H9 (cell line): ENCODE measurements at regions not wholly inside any gene's neighbourhood (a gene's known extent, or its start where the extent isn't known, plus 50 kb on each side); places are given as distances from the start of the nearest gene placed in this dataset.

Experiments used
- DNase-seq: peaks from one replicate; pipeline ENCODE4 v3.0.0-alpha.2; 2017
- H2AFZ ChIP-seq: one replicate; pipeline ENCODE4 v1.6.1; 2013; ENCODE audit warnings: mild to moderate bottlenecking, low read length, control low read depth, moderate library complexity
- H2AK5ac ChIP-seq: 2 replicates; pipeline ENCODE4 v1.6.1; 2013; ENCODE audit warnings: low read length, control low read depth, mixed read lengths; ENCODE audit not compliant: insufficient read length
- H2BK120ac ChIP-seq: one replicate; pipeline ENCODE4 v1.6.1; 2013; ENCODE audit warnings: low read depth, mild to moderate bottlenecking, low read length, control low read depth, inconsistent platforms; ENCODE audit not compliant: poor library complexity, severe bottlenecking
- H2BK12ac ChIP-seq: 2 replicates; pipeline ENCODE4 v1.6.1; 2013; ENCODE audit warnings: low read length, control low read depth, mixed read lengths, low read depth; ENCODE audit not compliant: insufficient read length
- H2BK15ac ChIP-seq: 2 replicates; pipeline ENCODE4 v1.6.1; 2013; ENCODE audit warnings: low read depth, low read length, control low read depth
- H2BK20ac ChIP-seq: one replicate; pipeline ENCODE4 v1.6.1; 2013; ENCODE audit warnings: low read depth, mild to moderate bottlenecking, low read length, control low read depth, inconsistent platforms; ENCODE audit not compliant: poor library complexity, severe bottlenecking
- H2BK5ac ChIP-seq: 2 replicates; pipeline ENCODE4 v1.6.1; 2013; ENCODE audit warnings: low read length, control low read depth, mixed read lengths; ENCODE audit not compliant: insufficient read length
- H3K14ac ChIP-seq: 2 replicates; pipeline ENCODE4 v1.6.1; 2013; ENCODE audit warnings: low read length, control low read depth; ENCODE audit not compliant: insufficient read depth
- H3K18ac ChIP-seq: 2 replicates; pipeline ENCODE4 v1.6.1; 2013; ENCODE audit warnings: low read depth, mild to moderate bottlenecking, mixed read lengths, low read length, control low read depth; ENCODE audit not compliant: insufficient read length
- H3K23ac ChIP-seq: 2 replicates; pipeline ENCODE4 v1.6.1; 2013; ENCODE audit warnings: low read length, control low read depth, mixed read lengths, low read depth; ENCODE audit not compliant: insufficient read length
- H3K23me2 ChIP-seq: 2 replicates; pipeline ENCODE4 v1.6.1; 2013; ENCODE audit warnings: low read depth, mild to moderate bottlenecking, mixed read lengths, low read length, control low read depth; ENCODE audit not compliant: insufficient read length, poor library complexity, severe bottlenecking
- H3K27ac ChIP-seq: 2 replicates; pipeline ENCODE4 v1.5.1; 2013; ENCODE audit warnings: low read length, control low read depth, mixed read lengths, low read depth; ENCODE audit not compliant: insufficient read length
- H3K27me3 ChIP-seq: 2 replicates; pipeline ENCODE4 v1.6.1; 2013; ENCODE audit warnings: low read length, control low read depth, inconsistent platforms; ENCODE audit not compliant: insufficient read depth
- H3K4ac ChIP-seq: 2 replicates; pipeline ENCODE4 v1.6.1; 2013; ENCODE audit warnings: low read depth, mild to moderate bottlenecking, control low read depth, inconsistent platforms, low read length, moderate library complexity
- H3K4me1 ChIP-seq: 2 replicates; pipeline ENCODE4 v1.6.1; 2013; ENCODE audit warnings: low read length, control low read depth, inconsistent platforms; ENCODE audit not compliant: insufficient read depth
- H3K4me2 ChIP-seq: 2 replicates; pipeline ENCODE4 v1.6.1; 2013; ENCODE audit warnings: low read length, control low read depth, mixed read lengths; ENCODE audit not compliant: insufficient read length, insufficient read depth
- H3K56ac ChIP-seq: 2 replicates; pipeline ENCODE4 v1.6.1; 2013; ENCODE audit warnings: low read depth, mild to moderate bottlenecking, mixed read lengths, low read length, control low read depth; ENCODE audit not compliant: insufficient read length
- H3K79me1 ChIP-seq: 2 replicates; pipeline ENCODE4 v1.6.1; 2013; ENCODE audit warnings: low read depth, mild to moderate bottlenecking, moderate library complexity, low read length, control low read depth, inconsistent platforms; ENCODE audit not compliant: insufficient read depth, poor library complexity, severe bottlenecking
- H3K79me2 ChIP-seq: 2 replicates; pipeline ENCODE4 v1.6.1; 2013; ENCODE audit warnings: low read length, control low read depth, inconsistent platforms; ENCODE audit not compliant: insufficient read depth
- H3K9ac ChIP-seq: 2 replicates; pipeline ENCODE4 v1.6.1; 2013; ENCODE audit warnings: low read length, control low read depth, mixed read lengths; ENCODE audit not compliant: insufficient read length; ENCODE audit errors: extremely low read depth
- H3K9me3 ChIP-seq: one replicate; pipeline ENCODE4 v1.6.1; 2013; ENCODE audit warnings: low read depth, low read length, inconsistent platforms; ENCODE audit not compliant: control insufficient read depth
- H3T11ph ChIP-seq: one replicate; pipeline ENCODE4 v1.6.1; 2013; ENCODE audit warnings: mild to moderate bottlenecking, low read length, control low read depth, inconsistent platforms
- H4K20me1 ChIP-seq: one replicate; pipeline ENCODE4 v1.6.1; 2013; ENCODE audit not compliant: control insufficient read depth, insufficient read length, insufficient read depth
- H4K5ac ChIP-seq: 2 replicates; pipeline ENCODE4 v1.6.1; 2013; ENCODE audit warnings: low read depth, mild to moderate bottlenecking, mixed read lengths, low read length, control low read depth; ENCODE audit not compliant: insufficient read length
- H4K8ac ChIP-seq: replicated peaks from 2 replicates; pipeline ENCODE4 v1.6.1; 2013; ENCODE audit warnings: low read length, control low read depth, mixed read lengths, low read depth; ENCODE audit not compliant: insufficient read length
- H4K91ac ChIP-seq: 2 replicates; pipeline ENCODE4 v1.6.1; 2013; ENCODE audit warnings: low read depth, mild to moderate bottlenecking, moderate library complexity, mixed read lengths, low read length, control low read depth; ENCODE audit not compliant: insufficient read length
- H3K27ac Mint-ChIP-seq, 3 experiments: 2 replicates in 2 of 3; 3 replicates in 1 of 3; pipeline ENCODE4 v1.8.0; 2020 to 2021; ENCODE audit warnings: mixed read lengths in 3 of 3, mild to moderate bottlenecking in 1 of 3, moderate library complexity in 1 of 3
- H3K27me3 Mint-ChIP-seq: 2 replicates; pipeline ENCODE4 v1.8.0; 2021; ENCODE audit warnings: low read depth, mild to moderate bottlenecking, moderate library complexity, mixed read lengths
- H3K36me3 Mint-ChIP-seq, 3 experiments: 2 replicates in 2 of 3; 3 replicates in 1 of 3; pipeline ENCODE4 v1.8.0; 2020 to 2021; ENCODE audit warnings: low read depth in 3 of 3, mixed read lengths in 3 of 3; ENCODE audit not compliant: insufficient read depth in 1 of 3
- H3K4me1 Mint-ChIP-seq, 2 experiments: 2 replicates each; pipeline ENCODE4 v1.8.0; 2020; ENCODE audit warnings: mixed read lengths in 2 of 2
- H3K4me3 Mint-ChIP-seq, 2 experiments: 2 replicates in 1 of 2; 3 replicates in 1 of 2; pipeline ENCODE4 v1.8.0; 2020 to 2021; ENCODE audit warnings: mild to moderate bottlenecking in 2 of 2, mixed read lengths in 2 of 2, moderate library complexity in 1 of 2
- H3K9me3 Mint-ChIP-seq, 2 experiments: 2 replicates in 1 of 2; 3 replicates in 1 of 2; pipeline ENCODE4 v1.8.0; 2020; ENCODE audit warnings: mild to moderate bottlenecking in 2 of 2, mixed read lengths in 2 of 2, moderate library complexity in 1 of 2
- CTCF ChIP-seq: fragments of 200-600 bp; sonication (generic); conservative IDR thresholded peaks from 3 replicates; pipeline ENCODE4 v1.8.0; 2021; ENCODE audit warnings: antibody characterized with exemption, mild to moderate bottlenecking
- WGBS: extraction: QIAGEN DNeasy Blood & Tissue Kit; methylation state at CpG from one replicate; pipeline ENCODE4 v1.1.7; 2013; ENCODE audit warnings: missing lambda C conversion rate, low lambda C conversion rate, mixed read lengths; ENCODE audit not compliant: insufficient read length; ENCODE audit errors: extremely low coverage; 5-methylcytosine and 5-hydroxymethylcytosine counted together

GRCh38 chr4:108398316-108398715, 222.1 kb upstream of the RPL34 start:
- Histone ChIP-seq H3K9me3 (no peaks in the 10 kb centered on the region), H3K18ac (no peak overlapping the region), H4K8ac (no peak overlapping the region), H3K56ac (no peak overlapping the region), H2AFZ (no peak overlapping the region), H2BK15ac (no peak overlapping the region), H2AK5ac (no peak overlapping the region), H3K23ac (no peak overlapping the region), H4K91ac (no peak overlapping the region), H3K4me1 (no peaks in the 10 kb centered on the region; the same call in 1 of the 2 replicates), H3K27me3 (no peaks in the 10 kb centered on the region), H3K4ac (no peak overlapping the region), H3K14ac (no peak overlapping the region), H3T11ph (no peak overlapping the region), H2BK20ac (no peak overlapping the region), H2BK120ac (no peak overlapping the region), H3K9ac (no peak overlapping the region), H3K23me2 (no peaks in the 10 kb centered on the region), H3K27ac (no peak overlapping the region), H4K20me1 (no peaks in the 10 kb centered on the region), H3K4me2 (no peak overlapping the region), H3K79me2 (no peaks in the 10 kb centered on the region), H4K5ac (no peak overlapping the region), H2BK5ac (no peak overlapping the region), H3K79me1 (no peaks in the 10 kb centered on the region), H2BK12ac (no peak overlapping the region)
- H3K27me3 Mint-ChIP-seq: peaks cover 4% of the 10 kb centered on the region; the same call in 1 of the 2 replicates
- no peak overlapping the region for H3K27ac Mint-ChIP-seq
- TF ChIP-seq CTCF: no peak
- DNase-seq: no peak
- H3K36me3 Mint-ChIP-seq: no peaks in the 10 kb centered on the region
- WGBS: no CpG with 5 or more reads among the region's 11 CpGs
- peaks cover 0 to 3% of the 10 kb centered on the region in 2 experiments; a peak in 1 of 4 replicates for H3K4me1 Mint-ChIP-seq
- H3K4me3 Mint-ChIP-seq: no peak overlapping the region
- H3K9me3 Mint-ChIP-seq: no peaks in the 10 kb centered on the region
